Breast epithelium (tissue), 4 donors: ENCODE measurements at regions not wholly inside any gene's neighbourhood (a gene's known extent, or its start where the extent isn't known, plus 50 kb on each side); places are given as distances from the start of the nearest gene placed in this dataset.

Experiments used
- DNase-seq, 2 donors: peaks; one replicate each; pipeline ENCODE4 v3.0.0-alpha.2; 2019; ENCODE audit warnings: low spot score in 2 of 2
- H3K27ac ChIP-seq, 2 donors: fragments of 200-600 bp; sonication (generic) in 1 of 2; one replicate each; pipeline ENCODE4 v1.5.1; 2016 to 2019; ENCODE audit warnings: mild to moderate bottlenecking in 1 of 2
- H3K27me3 ChIP-seq, 2 donors: fragments of 200-600 bp; sonication (generic) in 1 of 2; one replicate each; pipeline versions ENCODE4 v1.5.1 to v1.6.0; 2017 to 2019; ENCODE audit warnings: control low read depth in 1 of 2, mild to moderate bottlenecking in 1 of 2
- H3K36me3 ChIP-seq: fragments of 200-600 bp; one replicate; pipeline ENCODE4 v1.5.1; 2019
- H3K4me1 ChIP-seq, 2 donors: fragments of 200-600 bp; sonication (generic); one replicate each; pipeline ENCODE4 v1.5.1; 2016 to 2019; ENCODE audit warnings: control low read depth in 1 of 2
- H3K4me3 ChIP-seq, 3 donors: fragments of 200-600 bp; sonication (generic); 1 replicate in 2 of 3; 2 replicates in 1 of 3; pipeline ENCODE4 v1.5.1; 2016 to 2019; ENCODE audit warnings: mild to moderate bottlenecking in 3 of 3, moderate library complexity in 2 of 3
- H3K9me3 ChIP-seq, 2 donors: fragments of 200-600 bp; sonication (generic) in 1 of 2; one replicate each; pipeline ENCODE4 v1.5.1; 2016 to 2019; ENCODE audit warnings: control low read depth in 1 of 2
- POLR2A ChIP-seq: fragments of 450-650 bp; IDR thresholded peaks from one replicate; pipeline ENCODE4 v1.6.1; 2016; ENCODE audit warnings: antibody characterized with exemption, mild to moderate bottlenecking, moderate library complexity
- POLR2AphosphoS5 ChIP-seq, 3 donors: sonication (generic); formaldehyde crosslinking; IDR thresholded peaks; one replicate each; pipeline ENCODE4 v1.6.1; 2017; ENCODE audit warnings: antibody characterized with exemption in 3 of 3
- intact Hi-C: fragments of 100-400 bp; cut with DNase I; formaldehyde crosslinking; loops from one replicate; pipeline ENCODE4 v1.15.1; 2023; ENCODE audit warnings: low total_unique reads
- TF ChIP-seq, protein P1 (sequence below), 3 donors: fragments of 450-650 bp; IDR thresholded peaks; one replicate each; pipeline ENCODE4 v1.5.1; 2016 to 2017; ENCODE audit warnings: antibody characterized with exemption in 3 of 3, mild to moderate bottlenecking in 3 of 3, moderate library complexity in 3 of 3

DNA sequence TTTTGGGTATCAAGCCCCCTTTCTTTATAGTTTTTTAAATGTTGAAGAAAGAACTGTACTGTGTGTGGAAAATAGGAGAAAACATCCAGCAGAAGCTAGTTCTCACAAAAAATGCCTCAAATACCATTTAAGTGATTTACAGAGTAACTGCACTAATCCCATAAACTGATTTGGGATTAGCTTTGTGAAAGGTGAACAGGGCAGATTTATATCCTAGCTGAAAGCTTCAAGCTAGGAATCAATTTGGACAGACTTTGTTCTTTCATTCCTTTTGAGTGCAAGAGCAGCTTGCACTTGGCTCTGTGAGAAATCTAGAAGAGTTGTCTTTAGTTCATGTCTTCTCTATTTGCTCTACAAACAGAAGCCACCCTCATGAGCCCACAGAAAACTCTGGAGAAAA is 183.9 kb upstream of the VRK2 start:
- DNase-seq, result no peak
- TF ChIP-seq, protein P1, sequence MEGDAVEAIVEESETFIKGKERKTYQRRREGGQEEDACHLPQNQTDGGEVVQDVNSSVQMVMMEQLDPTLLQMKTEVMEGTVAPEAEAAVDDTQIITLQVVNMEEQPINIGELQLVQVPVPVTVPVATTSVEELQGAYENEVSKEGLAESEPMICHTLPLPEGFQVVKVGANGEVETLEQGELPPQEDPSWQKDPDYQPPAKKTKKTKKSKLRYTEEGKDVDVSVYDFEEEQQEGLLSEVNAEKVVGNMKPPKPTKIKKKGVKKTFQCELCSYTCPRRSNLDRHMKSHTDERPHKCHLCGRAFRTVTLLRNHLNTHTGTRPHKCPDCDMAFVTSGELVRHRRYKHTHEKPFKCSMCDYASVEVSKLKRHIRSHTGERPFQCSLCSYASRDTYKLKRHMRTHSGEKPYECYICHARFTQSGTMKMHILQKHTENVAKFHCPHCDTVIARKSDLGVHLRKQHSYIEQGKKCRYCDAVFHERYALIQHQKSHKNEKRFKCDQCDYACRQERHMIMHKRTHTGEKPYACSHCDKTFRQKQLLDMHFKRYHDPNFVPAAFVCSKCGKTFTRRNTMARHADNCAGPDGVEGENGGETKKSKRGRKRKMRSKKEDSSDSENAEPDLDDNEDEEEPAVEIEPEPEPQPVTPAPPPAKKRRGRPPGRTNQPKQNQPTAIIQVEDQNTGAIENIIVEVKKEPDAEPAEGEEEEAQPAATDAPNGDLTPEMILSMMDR (IDR thresholded peaks at IDR 0.05), result no peak
- H3K27me3 ChIP-seq, result no peaks in the 10 kb centered on the region
- no peaks in the 10 kb centered on the region for H3K4me1 ChIP-seq
- no peaks in the 10 kb centered on the region for H3K9me3 ChIP-seq
- H3K4me3 ChIP-seq, result no peak overlapping the region
- H3K36me3 ChIP-seq, result no peaks in the 10 kb centered on the region
- no peak overlapping the region for H3K27ac ChIP-seq
- intact Hi-C loops, result no loop called here

DNA sequence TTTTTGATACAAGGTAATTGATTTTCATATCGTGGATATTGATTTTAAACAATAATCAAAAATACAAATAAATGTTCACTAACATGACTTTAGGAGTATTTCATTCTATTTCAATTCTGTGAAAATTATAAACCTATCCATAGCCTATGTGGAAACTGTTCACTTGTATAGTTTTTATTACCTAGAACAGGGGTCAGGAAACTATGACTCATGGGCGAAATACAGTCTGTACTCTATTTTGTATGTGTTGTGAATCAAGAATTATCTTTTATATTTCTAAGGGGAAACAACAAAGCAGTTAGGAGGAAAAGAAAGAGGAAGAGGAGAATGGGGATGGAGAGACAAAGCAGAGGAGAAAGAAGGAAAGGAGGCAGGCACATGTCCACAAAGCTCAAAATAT is 181.7 kb upstream of the VRK2 start:
- no peaks in the 10 kb centered on the region for H3K9me3 ChIP-seq
- no peak for TF ChIP-seq POLR2AphosphoS5 (IDR thresholded peaks at IDR 0.05)
- TF ChIP-seq, protein P1 (IDR thresholded peaks at IDR 0.05), result no peak
- H3K4me3 ChIP-seq, result no peak overlapping the region
- no peak for DNase-seq
- no peaks in the 10 kb centered on the region for H3K27me3 ChIP-seq
- no peaks in the 10 kb centered on the region for H3K36me3 ChIP-seq
- intact Hi-C loops, result no loop called here
- no peaks in the 10 kb centered on the region for H3K4me1 ChIP-seq
- H3K27ac ChIP-seq, result no peak overlapping the region

GRCh38 chr2:57867730-57868129 is 178.9 kb upstream of the VRK2 start:
- no peak for DNase-seq
- intact Hi-C loops, result no loop called here
- Histone ChIP-seq H3K9me3 (no peaks in the 10 kb centered on the region), H3K4me1 (no peaks in the 10 kb centered on the region), H3K27ac (no peak overlapping the region), H3K36me3 (no peaks in the 10 kb centered on the region), H3K27me3 (no peaks in the 10 kb centered on the region), H3K4me3 (no peak overlapping the region)
- TF ChIP-seq, protein P1 (IDR thresholded peaks at IDR 0.05), result no peak
- no peak for TF ChIP-seq POLR2A

GRCh38 chr2:57868619-57869139 is 177.9 kb upstream of the VRK2 start:
- Histone ChIP-seq H3K4me3 (no peak overlapping the region), H3K36me3 (no peaks in the 10 kb centered on the region), H3K9me3 (no peaks in the 10 kb centered on the region), H3K27ac (no peak overlapping the region), H3K4me1 (no peaks in the 10 kb centered on the region), H3K27me3 (no peaks in the 10 kb centered on the region)
- no peak for TF ChIP-seq POLR2AphosphoS5 (IDR thresholded peaks at IDR 0.05)
- TF ChIP-seq, protein P1 (IDR thresholded peaks at IDR 0.05), result no peak
- TF ChIP-seq POLR2A, result no peak
- intact Hi-C loops, result no loop called here
- no peak for DNase-seq

- no peaks in the 10 kb centered on the region for H3K36me3 ChIP-seq
- TF ChIP-seq POLR2A (no peak), POLR2AphosphoS5 (IDR thresholded peaks at IDR 0.05) (no peak)
- H3K4me3 ChIP-seq, result no peak overlapping the region
- intact Hi-C loops, result loop anchor here (10.0 kb wide), 1 partner anchor 395 kb away; no protein-coding TSS in a partner anchor
- no peaks in the 10 kb centered on the region for H3K27me3 ChIP-seq
- DNase-seq, result no peak
- H3K27ac ChIP-seq, result no peak overlapping the region
- no peaks in the 10 kb centered on the region for H3K9me3 ChIP-seq
- no peaks in the 10 kb centered on the region for H3K4me1 ChIP-seq
These were observed 176.8 kb upstream of the VRK2 start for GRCh38 chr2:57869758-57870344.
